ENCODE measurements at regions not wholly inside any gene's neighbourhood (a gene's known extent, or its start where the extent isn't known, plus 50 kb on each side); places are given as distances from the start of the nearest gene placed in this dataset.

GRCh38 chr21:28144653-28145052 lies 848.0 kb downstream of the LTN1 start:
- Histone ChIP-seq H3K9me3 (no peaks in the 10 kb centered on the region), H3K4me1 (no peaks in the 10 kb centered on the region), H3K36me3 (no peaks in the 10 kb centered on the region), H3K27me3 (no peaks in the 10 kb centered on the region), H3K27ac (no peak overlapping the region), H3K4me3 (no peak overlapping the region)
- ATAC-seq (no peak), DNase-seq (no peak)
- intact Hi-C loops (cut with DNase I) = no loop called here
- TF ChIP-seq, protein P1, sequence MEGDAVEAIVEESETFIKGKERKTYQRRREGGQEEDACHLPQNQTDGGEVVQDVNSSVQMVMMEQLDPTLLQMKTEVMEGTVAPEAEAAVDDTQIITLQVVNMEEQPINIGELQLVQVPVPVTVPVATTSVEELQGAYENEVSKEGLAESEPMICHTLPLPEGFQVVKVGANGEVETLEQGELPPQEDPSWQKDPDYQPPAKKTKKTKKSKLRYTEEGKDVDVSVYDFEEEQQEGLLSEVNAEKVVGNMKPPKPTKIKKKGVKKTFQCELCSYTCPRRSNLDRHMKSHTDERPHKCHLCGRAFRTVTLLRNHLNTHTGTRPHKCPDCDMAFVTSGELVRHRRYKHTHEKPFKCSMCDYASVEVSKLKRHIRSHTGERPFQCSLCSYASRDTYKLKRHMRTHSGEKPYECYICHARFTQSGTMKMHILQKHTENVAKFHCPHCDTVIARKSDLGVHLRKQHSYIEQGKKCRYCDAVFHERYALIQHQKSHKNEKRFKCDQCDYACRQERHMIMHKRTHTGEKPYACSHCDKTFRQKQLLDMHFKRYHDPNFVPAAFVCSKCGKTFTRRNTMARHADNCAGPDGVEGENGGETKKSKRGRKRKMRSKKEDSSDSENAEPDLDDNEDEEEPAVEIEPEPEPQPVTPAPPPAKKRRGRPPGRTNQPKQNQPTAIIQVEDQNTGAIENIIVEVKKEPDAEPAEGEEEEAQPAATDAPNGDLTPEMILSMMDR (IDR thresholded peaks at IDR 0.05) = no peak

DNA sequence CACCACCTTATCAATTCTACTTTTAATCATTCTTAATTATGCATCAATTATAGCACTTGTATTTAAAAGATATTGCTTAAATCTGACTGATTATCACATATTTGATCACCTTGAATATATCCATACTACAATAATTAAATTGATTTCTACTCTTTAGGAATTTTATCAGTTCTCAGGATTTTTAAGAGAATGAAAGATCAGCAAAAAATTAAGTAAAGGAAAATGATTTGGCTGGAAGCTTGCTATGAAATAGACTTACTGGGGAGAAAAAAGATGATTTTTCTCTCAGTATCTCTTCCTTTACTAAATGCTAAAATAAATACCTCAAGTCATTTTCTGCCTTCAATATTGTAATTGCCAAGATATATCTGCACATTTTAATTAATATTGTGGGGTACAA lies 848.6 kb downstream of the LTN1 start:
- ATAC-seq (no peak), DNase-seq (no peak)
- no peak overlapping the region for H3K4me3 ChIP-seq
- H3K4me1 ChIP-seq = no peaks in the 10 kb centered on the region
- no peaks in the 10 kb centered on the region for H3K36me3 ChIP-seq
- TF ChIP-seq, protein P1 (IDR thresholded peaks at IDR 0.05) = no peak
- peaks cover 0 to under 1% of the 10 kb centered on the region in 2 donors for H3K9me3 ChIP-seq
- no peak overlapping the region for H3K27ac ChIP-seq
- no peaks in the 10 kb centered on the region for H3K27me3 ChIP-seq
- intact Hi-C loops (cut with DNase I) = no loop called here

DNA sequence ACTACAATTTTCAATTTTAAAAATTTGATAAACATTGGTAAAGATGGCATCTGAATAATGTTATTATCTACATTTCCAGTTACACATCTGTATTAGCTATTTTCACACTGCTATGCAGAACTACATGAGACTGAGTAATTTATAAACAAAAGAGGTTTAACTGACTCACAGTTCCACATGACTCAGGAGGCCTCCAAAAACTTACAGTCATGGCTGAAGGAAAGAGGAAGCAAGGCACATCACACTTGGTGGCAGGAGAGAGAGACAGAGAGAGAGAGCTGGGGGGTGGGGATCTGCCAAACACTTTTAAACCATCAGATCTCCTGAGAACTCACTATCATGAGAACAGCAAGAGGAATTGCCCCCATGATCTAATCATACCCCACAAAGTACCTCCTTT lies 850.0 kb downstream of the LTN1 start:
- intact Hi-C loops (cut with DNase I) = no loop called here
- Histone ChIP-seq H3K9me3 (peaks cover 0 to 8% of the 10 kb centered on the region in 2 donors), H3K4me3 (no peak overlapping the region), H3K36me3 (no peaks in the 10 kb centered on the region), H3K4me1 (no peaks in the 10 kb centered on the region), H3K27ac (no peak overlapping the region), H3K27me3 (no peaks in the 10 kb centered on the region)
- TF ChIP-seq, protein P1 (IDR thresholded peaks at IDR 0.05) = no peak
- DNase-seq = peak in 1 of 4 donors; percentile 34
- ATAC-seq = peak; percentile 75

DNA sequence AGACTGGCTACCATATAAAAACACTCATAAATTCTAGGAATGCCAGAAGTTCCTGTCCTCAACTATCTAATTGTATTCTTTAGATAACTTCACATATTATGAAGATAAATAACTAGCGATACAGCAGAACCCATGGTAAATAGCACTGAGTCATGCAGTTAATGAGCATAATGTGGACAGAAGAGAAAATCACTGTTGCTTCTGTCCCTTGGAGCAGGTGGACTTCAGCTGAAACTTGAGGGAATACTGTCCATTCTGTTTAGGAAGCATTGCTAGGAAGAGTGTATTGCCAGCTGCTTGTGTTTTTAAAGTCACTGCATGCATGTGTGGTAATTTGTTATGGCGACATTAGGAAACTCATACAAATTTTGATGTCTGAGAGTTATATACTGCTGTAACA lies 854.4 kb downstream of the LTN1 start:
- intact Hi-C loops (cut with DNase I) = no loop called here
- Histone ChIP-seq H3K9me3 (peaks cover 0 to 10% of the 10 kb centered on the region in 2 donors), H3K27ac (no peak overlapping the region), H3K4me3 (no peak overlapping the region), H3K27me3 (no peaks in the 10 kb centered on the region), H3K4me1 (no peaks in the 10 kb centered on the region), H3K36me3 (no peaks in the 10 kb centered on the region)
- no peak for DNase-seq
- no peak for ATAC-seq
- TF ChIP-seq, protein P1 (IDR thresholded peaks at IDR 0.05) = no peak

GRCh38 chr21:28136656-28137255 lies 855.9 kb downstream of the LTN1 start:
- peaks cover 0 to 13% of the 10 kb centered on the region in 2 donors for H3K9me3 ChIP-seq
- H3K4me1 ChIP-seq = no peaks in the 10 kb centered on the region
- H3K4me3 ChIP-seq = no peak overlapping the region
- H3K27me3 ChIP-seq = no peaks in the 10 kb centered on the region
- no peaks in the 10 kb centered on the region for H3K36me3 ChIP-seq
- DNase-seq = no peak
- intact Hi-C loops (cut with DNase I) = no loop called here
- no peak overlapping the region for H3K27ac ChIP-seq
- TF ChIP-seq, protein P1 (IDR thresholded peaks at IDR 0.05) = no peak
- ATAC-seq = no peak

Measured in left lung (tissue), 4 donors.